Effector memory CD4-positive, alpha-beta T cell (primary cell): ENCODE measurements at regions not wholly inside any gene's neighbourhood (a gene's known extent, or its start where the extent isn't known, plus 50 kb on each side); places are given as distances from the start of the nearest gene placed in this dataset.
"Not testable (repeated sequence)": the region's sequence is repeated elsewhere in the genome, so short reads cannot be mapped to it uniquely, and the experiment has no call there.

Source experiments
- DNase-seq, 3 donors: peaks; one replicate each; pipeline ENCODE4 v3.0.0-alpha.2; 2020
- H3K27ac ChIP-seq: 2 replicates; pipeline ENCODE4 v1.7.0; 2013; ENCODE audit warnings: mild to moderate bottlenecking, low read length, moderate library complexity; ENCODE audit not compliant: insufficient read depth, poor library complexity, severe bottlenecking
- H3K27me3 ChIP-seq: replicated peaks from 2 replicates; pipeline ENCODE4 v1.7.0; 2013; ENCODE audit warnings: mild to moderate bottlenecking, low read length; ENCODE audit not compliant: insufficient read depth, control insufficient read depth, poor library complexity, severe bottlenecking
- H3K36me3 ChIP-seq: 2 replicates; pipeline ENCODE4 v1.7.0; 2013; ENCODE audit warnings: mild to moderate bottlenecking, low read length, moderate library complexity; ENCODE audit not compliant: control insufficient read depth, insufficient read depth
- H3K4me1 ChIP-seq: 2 replicates; pipeline ENCODE4 v1.7.0; 2013; ENCODE audit warnings: low read length, mild to moderate bottlenecking; ENCODE audit not compliant: control insufficient read depth, insufficient read depth, poor library complexity, severe bottlenecking
- H3K4me3 ChIP-seq: 2 replicates; pipeline ENCODE4 v1.7.0; 2013; ENCODE audit warnings: low read length, low read depth, mild to moderate bottlenecking; ENCODE audit not compliant: insufficient read depth, poor library complexity, severe bottlenecking
- H3K9me3 ChIP-seq: 2 replicates; pipeline ENCODE4 v1.7.0; 2013; ENCODE audit warnings: mild to moderate bottlenecking, low read length, moderate library complexity; ENCODE audit not compliant: control insufficient read depth

GRCh38 chr13:40355126-40355724 is 311.2 kb downstream of the FOXO1 start:
- no peaks in the 10 kb centered on the region for H3K27me3 ChIP-seq
- H3K4me1 ChIP-seq, result no peaks in the 10 kb centered on the region
- no peak overlapping the region for H3K27ac ChIP-seq
- H3K9me3 ChIP-seq, result no peaks in the 10 kb centered on the region
- no peaks in the 10 kb centered on the region for H3K36me3 ChIP-seq
- no peak overlapping the region for H3K4me3 ChIP-seq
- DNase-seq, result no peak

- Histone ChIP-seq H3K36me3 (no peaks in the 10 kb centered on the region), H3K9me3 (no peaks in the 10 kb centered on the region)
- DNase-seq, result no peak
Measured at GRCh38 chr13:40356011-40356410, 310.4 kb downstream of the FOXO1 start.

GRCh38 chr13:40356458-40356857 is 310.0 kb downstream of the FOXO1 start:
- not testable (repeated sequence) for H3K4me1 ChIP-seq, H3K27me3 ChIP-seq, DNase-seq, H3K36me3 ChIP-seq, H3K27ac ChIP-seq, H3K9me3 ChIP-seq, H3K4me3 ChIP-seq

More at GRCh38 chr13:40356011-40356410, 310.4 kb downstream of the FOXO1 start:
- no peaks in the 10 kb centered on the region for H3K27me3 ChIP-seq
- H3K4me1 ChIP-seq, result no peaks in the 10 kb centered on the region
- H3K4me3 ChIP-seq, result no peak overlapping the region
- H3K27ac ChIP-seq, result no peak overlapping the region

- Histone ChIP-seq H3K4me1 (no peaks in the 10 kb centered on the region), H3K9me3 (no peaks in the 10 kb centered on the region), H3K36me3 (no peaks in the 10 kb centered on the region), H3K4me3 (no peak overlapping the region), H3K27ac (no peak overlapping the region), H3K27me3 (no peaks in the 10 kb centered on the region)
- DNase-seq, result no peak
Measured at GRCh38 chr13:40362502-40362901, 303.9 kb downstream of the FOXO1 start.

GRCh38 chr13:40363653-40364052 is 302.8 kb downstream of the FOXO1 start:
- no peak overlapping the region for H3K27ac ChIP-seq
- no peak for DNase-seq
- no peaks in the 10 kb centered on the region for H3K4me1 ChIP-seq
- H3K4me3 ChIP-seq, result no peak overlapping the region
- no peaks in the 10 kb centered on the region for H3K27me3 ChIP-seq
- H3K36me3 ChIP-seq, result no peaks in the 10 kb centered on the region
- no peaks in the 10 kb centered on the region for H3K9me3 ChIP-seq

- Histone ChIP-seq H3K27ac (no peak overlapping the region), H3K27me3 (no peaks in the 10 kb centered on the region), H3K4me3 (no peak overlapping the region), H3K9me3 (no peaks in the 10 kb centered on the region), H3K36me3 (no peaks in the 10 kb centered on the region), H3K4me1 (peaks cover 6% of the 10 kb centered on the region)
- no peak for DNase-seq
Measured at GRCh38 chr13:40366119-40366518, 300.3 kb downstream of the FOXO1 start.

GRCh38 chr13:40368127-40368891 is 298.1 kb downstream of the FOXO1 start:
- Histone ChIP-seq H3K9me3 (no peaks in the 10 kb centered on the region), H3K4me1 (peaks cover 8% of the 10 kb centered on the region), H3K27ac (no peak overlapping the region), H3K4me3 (no peak overlapping the region), H3K36me3 (no peaks in the 10 kb centered on the region), H3K27me3 (no peaks in the 10 kb centered on the region)
- DNase-seq, result no peak

GRCh38 chr13:40370661-40371060 is 295.8 kb downstream of the FOXO1 start:
- Histone ChIP-seq H3K27ac (no peak overlapping the region), H3K36me3 (no peaks in the 10 kb centered on the region), H3K4me1 (peaks cover 17% of the 10 kb centered on the region), H3K9me3 (no peaks in the 10 kb centered on the region), H3K27me3 (no peaks in the 10 kb centered on the region), H3K4me3 (no peak overlapping the region)
- DNase-seq, result no peak

- H3K36me3 ChIP-seq, result no peaks in the 10 kb centered on the region
Measured at GRCh38 chr13:40371531-40372125, 294.8 kb downstream of the FOXO1 start.

GRCh38 chr13:40373608-40374007 is 292.8 kb downstream of the FOXO1 start:
- not testable (repeated sequence) for H3K27me3 ChIP-seq, H3K4me3 ChIP-seq, H3K36me3 ChIP-seq, H3K27ac ChIP-seq, H3K9me3 ChIP-seq, DNase-seq
- H3K4me1 ChIP-seq, result peaks cover 17% of the 10 kb centered on the region

More at GRCh38 chr13:40371531-40372125, 294.8 kb downstream of the FOXO1 start:
- Histone ChIP-seq H3K27ac (no peak overlapping the region), H3K9me3 (no peaks in the 10 kb centered on the region), H3K4me3 (no peak overlapping the region), H3K4me1 (peaks cover 17% of the 10 kb centered on the region), H3K27me3 (no peaks in the 10 kb centered on the region)
- DNase-seq, result no peak
